Heart left ventricle (tissue), 13 donors: ENCODE measurements at regions not wholly inside any gene's neighbourhood (a gene's known extent, or its start where the extent isn't known, plus 50 kb on each side); places are given as distances from the start of the nearest gene placed in this dataset.

ENCODE experiments used
- CTCF ChIP-seq, 12 donors: fragments of 200-600 bp; sonication (generic) in 4 of 12; IDR thresholded peaks; one replicate each; pipeline versions ENCODE4 v1.5.0 to v1.8.0; 2018 to 2022; ENCODE audit warnings: antibody characterized with exemption in 12 of 12, mild to moderate bottlenecking in 5 of 12
- POLR2A ChIP-seq, 2 donors: fragments of 450-650 bp; IDR thresholded peaks; one replicate each; pipeline ENCODE4 v1.6.1; 2017; ENCODE audit warnings: antibody characterized with exemption in 2 of 2, mild to moderate bottlenecking in 2 of 2, moderate library complexity in 2 of 2
- donor health status: ischemic (EF 13 %, LVEDD 7.1; RV severe dilation, severe dysfunction).
- donor health status: DM: no; HTN: yes; CAD: no.
- donor health status: DM: no; HTN: no; CAD: no.
- donor health status: ischemic (EF 25% LVEDD 6.9; RV normal size, moderate dysfunction).
- donor health status: ischemic (EF 25% LVEDD 5.7; RV mildly dilated, moderate dysfunction).
- donor health status: ischemic (EF 35%, LVEDD 5.7; RV mildly dilated, moderate dysfunction).
- donor health status: nonischemic (EF 11% LVEDD 7.7; RV severe dilation, severe dysfunction).
- donor health status: DM: yes; HTN: yes; CAD: no.
- donor health status: PGD.
- donor health status: ischemic (EF 29% LVEDD 5.4; RV normal size, mild dysfunction).
- donor health status: nonischemic (EF 23%, LVEDD 6.1; RV moderate dilation, normal function).

GRCh38 chr2:234243871-234244565, 193.5 kb downstream of the SPP2 start:
- no peak for TF ChIP-seq CTCF (IDR thresholded peaks at IDR 0.05)
- TF ChIP-seq POLR2A (IDR thresholded peaks at IDR 0.05): no peak
